ENCODE measurements at regions not wholly inside any gene's neighbourhood (a gene's known extent, or its start where the extent isn't known, plus 50 kb on each side); places are given as distances from the start of the nearest gene placed in this dataset.
"Not testable (repeated sequence)": the region's sequence is repeated elsewhere in the genome, so short reads cannot be mapped to it uniquely, and the experiment has no call there.

DNA sequence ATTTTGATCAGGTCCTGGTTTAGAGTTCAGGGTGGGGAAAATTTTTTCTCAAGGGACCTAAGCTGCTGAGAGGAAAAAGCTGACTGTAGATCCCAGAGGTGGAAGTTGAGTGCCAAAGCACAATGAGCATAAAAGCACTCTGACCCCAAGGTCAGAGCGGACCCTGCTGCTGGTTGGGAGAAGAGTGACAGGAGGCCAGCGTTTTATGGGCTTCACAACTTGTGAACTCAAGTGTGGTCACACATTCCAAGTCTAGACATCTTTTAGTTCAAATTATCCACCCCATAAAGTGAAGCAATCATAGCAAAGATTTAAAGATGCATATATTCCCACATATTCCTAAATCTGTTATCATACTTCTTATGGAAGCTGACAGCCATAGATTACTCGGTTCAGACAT lies 220.3 kb downstream of the CHIC2 start:
- no peak for DNase-seq (ENCODE audit: low read depth, low spot score)
- POLR2A ChIA-PET: no interaction called here
- Histone ChIP-seq H3K27me3 (ENCODE audit: control insufficient read depth, insufficient read depth, low read length) (no peaks in the 10 kb centered on the region), H3K9me3 (ENCODE audit: control insufficient read depth, insufficient read depth, low read length) (no peaks in the 10 kb centered on the region), H3K27ac (ENCODE audit: low read depth, low read length) (no peak overlapping the region), H3K4me3 (ENCODE audit: low read depth, low read length) (no peak overlapping the region)
- TF ChIP-seq, protein P1, sequence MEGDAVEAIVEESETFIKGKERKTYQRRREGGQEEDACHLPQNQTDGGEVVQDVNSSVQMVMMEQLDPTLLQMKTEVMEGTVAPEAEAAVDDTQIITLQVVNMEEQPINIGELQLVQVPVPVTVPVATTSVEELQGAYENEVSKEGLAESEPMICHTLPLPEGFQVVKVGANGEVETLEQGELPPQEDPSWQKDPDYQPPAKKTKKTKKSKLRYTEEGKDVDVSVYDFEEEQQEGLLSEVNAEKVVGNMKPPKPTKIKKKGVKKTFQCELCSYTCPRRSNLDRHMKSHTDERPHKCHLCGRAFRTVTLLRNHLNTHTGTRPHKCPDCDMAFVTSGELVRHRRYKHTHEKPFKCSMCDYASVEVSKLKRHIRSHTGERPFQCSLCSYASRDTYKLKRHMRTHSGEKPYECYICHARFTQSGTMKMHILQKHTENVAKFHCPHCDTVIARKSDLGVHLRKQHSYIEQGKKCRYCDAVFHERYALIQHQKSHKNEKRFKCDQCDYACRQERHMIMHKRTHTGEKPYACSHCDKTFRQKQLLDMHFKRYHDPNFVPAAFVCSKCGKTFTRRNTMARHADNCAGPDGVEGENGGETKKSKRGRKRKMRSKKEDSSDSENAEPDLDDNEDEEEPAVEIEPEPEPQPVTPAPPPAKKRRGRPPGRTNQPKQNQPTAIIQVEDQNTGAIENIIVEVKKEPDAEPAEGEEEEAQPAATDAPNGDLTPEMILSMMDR (IDR thresholded peaks at IDR 0.05; ENCODE audit: low read depth, low read length): no peak
- CTCF ChIA-PET: no interaction called here

DNA sequence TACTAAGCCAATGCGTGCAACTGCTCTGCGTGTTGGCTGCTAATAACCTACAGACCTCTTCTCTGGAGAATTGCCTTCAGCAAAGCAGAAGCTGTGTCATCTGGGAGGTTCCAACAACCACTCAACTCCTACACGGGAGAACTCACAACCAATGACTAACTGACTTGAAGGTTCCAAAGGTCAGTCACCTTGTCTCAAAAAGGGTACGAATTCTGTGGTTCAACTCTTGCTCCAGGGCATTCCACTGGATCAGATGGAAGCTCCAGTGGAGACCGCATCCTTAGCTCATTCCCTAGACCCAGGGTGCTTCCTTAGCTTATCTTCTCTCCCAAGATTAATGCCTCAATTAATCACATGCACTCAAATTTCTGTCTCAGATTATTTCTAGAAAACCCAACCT lies 222.7 kb downstream of the CHIC2 start:
- Histone ChIP-seq H3K27ac (ENCODE audit: low read depth, low read length) (no peak overlapping the region), H3K27me3 (ENCODE audit: control insufficient read depth, insufficient read depth, low read length) (no peaks in the 10 kb centered on the region), H3K9me3 (ENCODE audit: control insufficient read depth, insufficient read depth, low read length) (no peaks in the 10 kb centered on the region), H3K4me3 (ENCODE audit: low read depth, low read length) (no peak overlapping the region)
- ChIA-PET POLR2A (no interaction called here), CTCF (interaction anchor here (1.1 kb wide), 1 partner anchor 48 kb away, joined by 3 read pairs; no protein-coding TSS in a partner anchor)
- TF ChIP-seq, protein P1 (IDR thresholded peaks at IDR 0.05; ENCODE audit: low read depth, low read length): no peak
- no peak for DNase-seq (ENCODE audit: low read depth, low spot score)

DNA sequence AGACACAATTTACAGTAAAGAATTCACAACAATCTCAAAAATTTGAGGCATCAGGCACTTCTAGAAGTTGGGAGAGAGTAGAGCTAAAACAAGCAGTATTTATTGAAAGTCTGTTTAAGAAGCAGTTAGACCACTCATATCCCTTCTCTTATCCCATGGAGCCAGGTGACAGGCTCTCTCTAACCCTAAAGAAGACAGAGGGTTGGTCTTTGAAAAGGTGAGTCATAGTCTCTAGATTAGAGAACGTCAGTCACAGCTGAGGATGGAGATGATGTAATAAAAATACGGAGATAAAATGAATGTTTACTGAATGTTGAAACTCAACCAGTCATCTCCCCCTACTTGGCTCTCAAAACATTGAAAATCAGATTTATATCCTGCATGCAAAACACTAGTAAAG lies 223.8 kb downstream of the CHIC2 start:
- CTCF ChIA-PET: no interaction called here
- Histone ChIP-seq H3K9me3 (ENCODE audit: control insufficient read depth, insufficient read depth, low read length) (no peaks in the 10 kb centered on the region), H3K27ac (ENCODE audit: low read depth, low read length) (no peak overlapping the region), H3K4me3 (ENCODE audit: low read depth, low read length) (no peak overlapping the region), H3K27me3 (ENCODE audit: control insufficient read depth, insufficient read depth, low read length) (no peaks in the 10 kb centered on the region)
- no peak for DNase-seq (ENCODE audit: low read depth, low spot score)
- TF ChIP-seq, protein P1 (IDR thresholded peaks at IDR 0.05; ENCODE audit: low read depth, low read length): no peak
- POLR2A ChIA-PET: interaction anchor here (0.6 kb wide), 2 partner anchors 64 to 408 kb away, joined by 4 to 13 read pairs; no protein-coding TSS in a partner anchor

DNA sequence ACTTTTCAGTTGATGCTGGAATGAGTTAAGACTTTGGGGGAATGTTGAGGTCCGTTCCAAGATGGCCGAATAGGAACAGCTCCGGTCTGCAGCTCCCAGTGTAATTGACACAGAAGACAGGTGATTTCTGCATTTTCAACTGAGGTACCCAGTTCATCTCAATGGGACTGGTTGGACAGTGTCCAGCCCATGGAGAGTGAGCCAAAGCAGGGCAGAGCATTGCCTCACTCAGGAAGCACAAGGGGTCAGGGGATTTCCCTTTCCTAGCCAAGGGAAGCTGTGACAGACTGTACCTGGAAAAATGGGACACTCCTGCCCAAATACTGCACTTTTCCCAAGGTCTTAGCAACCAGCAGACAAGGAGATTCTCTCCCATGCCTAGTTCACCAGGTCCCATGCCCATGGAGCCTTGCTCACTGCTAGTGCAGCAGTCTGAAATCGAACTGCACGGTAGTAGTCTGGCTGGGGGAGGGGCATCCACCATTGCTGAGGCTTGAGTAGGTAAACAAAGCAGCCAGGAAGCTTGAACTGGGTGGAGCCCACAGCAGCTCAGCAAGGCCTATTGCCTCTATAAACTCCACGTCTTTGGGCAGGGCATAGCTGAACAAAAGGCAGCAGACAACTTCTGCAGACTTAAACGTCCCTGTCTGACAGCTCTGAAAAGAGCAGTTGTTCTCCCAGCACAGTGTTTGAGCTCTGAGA lies 231.0 kb downstream of the CHIC2 start:
- POLR2A ChIA-PET; H3K27me3 ChIP-seq (ENCODE audit: control insufficient read depth, insufficient read depth, low read length); DNase-seq (ENCODE audit: low read depth, low spot score); CTCF ChIA-PET; H3K4me3 ChIP-seq (ENCODE audit: low read depth, low read length); H3K27ac ChIP-seq (ENCODE audit: low read depth, low read length): not testable (repeated sequence)
- H3K9me3 ChIP-seq (ENCODE audit: control insufficient read depth, insufficient read depth, low read length): peaks cover 20% of the 10 kb centered on the region

DNA sequence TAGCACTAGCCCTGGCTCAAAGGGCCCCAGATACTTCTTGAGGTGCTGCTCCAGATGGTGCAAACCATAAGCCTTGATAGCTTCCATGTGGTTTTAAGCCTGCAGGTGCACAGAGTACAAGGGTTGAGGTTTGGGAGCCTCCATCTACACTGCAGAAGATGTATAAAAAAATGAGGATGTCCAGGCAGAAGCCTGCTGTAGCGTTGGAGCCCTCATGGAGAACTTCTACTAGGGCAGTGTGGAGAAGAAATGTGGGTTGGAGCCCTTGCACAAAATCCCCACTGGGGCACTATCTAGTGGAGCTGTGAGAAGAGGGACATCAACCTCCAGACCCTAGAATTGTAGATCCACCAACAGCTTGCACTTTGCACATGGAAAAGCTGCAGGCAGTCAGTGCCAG lies 231.9 kb downstream of the CHIC2 start:
- no peak for DNase-seq (ENCODE audit: low read depth, low spot score)
- TF ChIP-seq, protein P1 (IDR thresholded peaks at IDR 0.05; ENCODE audit: low read depth, low read length): no peak
- H3K9me3 ChIP-seq (ENCODE audit: control insufficient read depth, insufficient read depth, low read length): peaks cover 21% of the 10 kb centered on the region
- H3K27ac ChIP-seq (ENCODE audit: low read depth, low read length): no peak overlapping the region
- ChIA-PET CTCF (no interaction called here), POLR2A (no interaction called here)
- no peak overlapping the region for H3K4me3 ChIP-seq (ENCODE audit: low read depth, low read length)
- no peaks in the 10 kb centered on the region for H3K27me3 ChIP-seq (ENCODE audit: control insufficient read depth, insufficient read depth, low read length)
